ENCODE measurements at regions not wholly inside any gene's neighbourhood (a gene's known extent, or its start where the extent isn't known, plus 50 kb on each side); places are given as distances from the start of the nearest gene placed in this dataset.
A peak's percentile ranks its signal among the peaks of the same experiment; 100 is the strongest.

- no peak for DNase-seq (ENCODE audit: low spot score)
Measured at GRCh38 chr4:124529131-124529530, 183.4 kb downstream of the ANKRD50 start.

GRCh38 chr4:124530464-124531077 is 182.0 kb downstream of the ANKRD50 start:
- peak; percentile 3 for DNase-seq (ENCODE audit: low spot score)

- no peak for DNase-seq (ENCODE audit: low spot score)
Measured at GRCh38 chr4:124534131-124534530, 178.4 kb downstream of the ANKRD50 start.

- no peak for DNase-seq (ENCODE audit: low spot score)
Measured at GRCh38 chr4:124535003-124535402, 177.5 kb downstream of the ANKRD50 start.

GRCh38 chr4:124536946-124537345 is 175.6 kb downstream of the ANKRD50 start:
- no peak for DNase-seq (ENCODE audit: low spot score)

DNA sequence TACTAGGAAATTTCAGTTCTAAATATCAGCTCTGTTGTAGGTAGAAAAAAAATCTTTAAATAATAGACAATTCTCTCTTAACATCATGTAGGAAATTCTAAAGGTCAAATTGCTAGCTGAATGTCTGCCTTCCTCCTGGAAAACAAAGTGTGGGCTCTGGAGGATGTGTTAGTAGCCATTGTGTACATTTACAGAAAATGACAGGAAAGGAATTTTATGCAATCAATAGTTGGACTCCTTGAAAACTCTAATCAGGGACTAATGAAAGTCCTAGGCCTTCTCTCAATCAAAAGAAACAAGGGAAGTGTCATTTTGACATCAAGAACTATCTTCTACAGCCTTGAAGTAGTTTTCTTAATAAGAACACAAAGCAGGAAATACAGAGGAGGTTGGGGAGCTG is 174.6 kb downstream of the ANKRD50 start:
- no peak for DNase-seq (ENCODE audit: low spot score)

- no peak for DNase-seq (ENCODE audit: low spot score)
Measured at GRCh38 chr4:124540014-124540413, 172.5 kb downstream of the ANKRD50 start.

DNA sequence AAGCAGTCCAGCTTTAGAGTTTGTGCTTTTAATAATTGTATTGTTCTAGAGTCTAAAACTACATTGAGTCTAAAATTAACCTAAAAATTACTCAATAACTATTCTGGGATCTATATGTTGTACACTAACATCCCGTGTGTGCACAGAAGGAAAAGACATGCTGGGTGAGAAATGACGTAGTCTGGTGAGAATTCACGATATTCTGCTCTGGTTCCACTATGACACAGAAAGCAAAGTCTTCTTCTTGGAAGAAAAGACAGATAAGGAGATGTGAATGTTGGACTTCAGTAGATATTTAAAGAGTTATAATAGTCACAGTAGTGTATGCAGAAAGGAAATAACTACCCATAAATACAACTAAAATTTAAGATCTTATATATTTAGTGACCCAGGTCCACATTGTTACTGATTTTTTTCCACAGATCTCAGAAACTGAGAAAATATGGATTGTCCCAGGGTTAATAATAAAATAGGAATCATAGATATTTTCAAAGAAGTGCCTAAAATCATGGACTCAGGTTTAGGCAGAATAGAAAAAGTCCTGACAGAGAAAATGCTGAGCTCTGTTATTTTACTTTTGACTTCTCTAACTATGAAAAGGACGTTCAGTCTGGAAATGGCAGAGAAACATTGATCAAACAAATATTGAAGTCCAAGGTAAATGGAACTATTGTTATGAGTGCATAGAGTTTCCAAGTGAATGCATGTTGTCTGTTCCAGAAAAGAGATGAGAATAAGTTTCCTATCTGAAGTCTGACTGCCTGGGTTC is 170.7 kb downstream of the ANKRD50 start:
- no peak for DNase-seq (ENCODE audit: low spot score)

DNA sequence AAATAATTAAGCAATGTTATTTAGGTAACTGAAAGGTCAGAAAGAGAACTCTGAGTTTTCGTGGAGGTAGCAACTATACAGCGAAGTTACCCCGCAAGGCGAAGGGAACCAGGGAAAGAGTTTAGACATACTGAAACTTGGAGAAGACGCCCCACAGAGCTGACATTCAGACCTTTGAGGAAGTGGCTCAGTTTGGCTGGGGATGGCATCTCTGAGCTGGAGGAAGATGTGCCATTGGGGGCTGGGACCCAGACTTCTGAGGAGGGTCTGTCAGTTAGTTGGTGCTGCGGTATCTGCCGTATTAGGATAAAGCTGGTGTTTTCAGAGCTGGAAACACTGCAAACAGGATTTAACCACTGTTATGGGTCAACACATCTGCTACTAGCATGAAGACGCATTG is 156.6 kb downstream of the ANKRD50 start:
- DNase-seq (ENCODE audit: low spot score): no peak

DNA sequence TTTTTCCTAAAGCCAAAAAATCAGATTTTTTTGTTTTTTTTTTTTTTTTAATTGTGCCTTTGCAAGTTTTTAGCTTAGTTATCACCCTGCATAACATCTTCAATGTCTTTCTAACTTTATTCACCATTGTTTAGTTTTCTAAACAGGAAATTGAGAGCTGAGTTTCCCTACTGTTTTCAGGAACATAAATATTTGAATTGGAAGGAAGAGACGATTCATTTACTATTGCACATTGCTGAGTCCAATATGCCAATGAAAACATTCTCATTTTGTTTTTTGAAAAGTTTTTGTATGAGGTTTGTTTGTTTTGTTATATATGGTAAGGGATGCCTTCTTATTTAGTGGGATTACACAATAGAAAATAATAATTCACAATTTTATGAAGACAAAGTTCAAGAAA is 148.4 kb downstream of the ANKRD50 start:
- no peak for DNase-seq (ENCODE audit: low spot score)

DNA sequence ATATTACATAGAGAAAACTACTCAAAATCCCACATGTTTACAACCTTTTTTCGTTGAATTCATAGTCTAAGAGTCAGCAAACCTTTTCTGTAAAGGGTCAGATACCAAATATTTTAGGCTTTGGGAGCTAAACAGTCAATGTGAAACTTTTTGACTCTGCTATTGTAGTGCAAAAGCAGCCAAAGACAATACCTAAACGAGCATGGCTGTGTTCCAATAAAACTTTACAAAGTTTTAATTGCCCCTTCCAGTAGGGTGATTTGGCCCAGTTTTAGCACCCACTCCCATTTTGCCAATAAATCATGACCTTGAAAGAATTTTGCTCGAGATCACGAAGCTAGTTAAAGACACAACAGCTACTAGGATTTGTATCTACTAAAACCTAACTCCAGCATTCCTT is 147.2 kb downstream of the ANKRD50 start:
- no peak for DNase-seq (ENCODE audit: low spot score)

DNA sequence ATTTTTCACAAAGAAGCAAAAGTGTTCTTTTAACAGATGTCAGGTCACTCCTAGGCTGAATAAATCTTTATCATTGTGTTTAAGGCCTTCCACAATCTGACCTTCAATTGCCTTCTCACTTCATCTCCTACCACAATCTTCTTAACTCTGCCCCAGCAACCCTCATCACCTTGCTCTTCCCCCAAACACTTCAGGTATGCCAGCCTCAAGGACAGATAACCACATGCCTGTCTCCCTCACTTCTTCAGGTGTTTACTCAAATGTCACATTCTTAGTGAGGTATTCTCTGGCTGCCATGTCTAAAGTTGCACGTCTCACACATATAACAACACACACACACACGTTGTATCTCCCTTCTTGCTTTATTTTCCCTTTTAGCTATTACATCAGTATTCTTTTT is 146.5 kb downstream of the ANKRD50 start:
- DNase-seq (ENCODE audit: low spot score): no peak

DNA sequence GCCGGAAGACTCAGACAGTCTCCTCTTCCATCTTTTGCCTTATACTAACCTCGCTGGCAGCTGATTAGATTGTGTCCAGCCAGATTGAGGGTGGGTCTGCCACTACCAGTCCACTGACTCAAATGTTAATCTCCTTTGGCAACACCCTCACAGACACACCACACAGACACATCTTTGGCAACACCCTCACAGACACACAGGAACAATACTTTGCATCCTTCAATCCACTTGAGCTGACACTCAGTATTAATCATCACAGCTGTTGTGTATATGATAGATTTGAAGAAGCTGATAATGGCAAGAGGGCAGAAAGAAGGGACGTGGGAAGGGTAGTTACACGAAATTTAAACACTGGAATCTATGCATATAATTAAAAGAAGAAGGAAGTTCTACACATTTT is 139.5 kb downstream of the ANKRD50 start:
- DNase-seq (ENCODE audit: low spot score): no peak

- no peak for DNase-seq (ENCODE audit: low spot score)
Measured at GRCh38 chr4:124579896-124580295, 132.6 kb downstream of the ANKRD50 start.

DNA sequence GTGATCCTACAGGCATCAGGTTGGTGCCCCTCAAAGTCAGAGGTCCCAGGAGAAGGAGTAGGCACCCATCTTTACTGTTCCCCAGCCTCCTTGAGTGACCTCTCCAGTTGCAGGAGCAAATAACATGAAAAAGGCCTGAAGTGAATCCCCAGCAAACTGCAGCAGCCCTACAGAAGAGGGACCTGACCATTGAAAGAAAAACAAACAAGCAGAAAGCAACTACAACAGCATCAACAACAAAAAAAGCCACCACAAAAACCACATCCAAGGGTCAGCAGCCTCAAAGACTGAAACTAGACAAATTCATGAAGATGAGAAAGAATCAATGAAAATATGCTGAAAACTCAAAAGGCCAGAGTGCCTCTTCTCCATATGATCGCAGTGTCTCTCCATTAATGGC is 128.7 kb downstream of the ANKRD50 start:
- no peak for DNase-seq (ENCODE audit: low spot score)

GRCh38 chr4:124589786-124590185 is 122.7 kb downstream of the ANKRD50 start:
- no peak for DNase-seq (ENCODE audit: low spot score)

- DNase-seq (ENCODE audit: low spot score): no peak
Measured at GRCh38 chr4:124590480-124590879, 122.1 kb downstream of the ANKRD50 start.

- DNase-seq (ENCODE audit: low spot score): no peak
Measured at GRCh38 chr4:124591637-124592036, 120.9 kb downstream of the ANKRD50 start.

- no peak for DNase-seq (ENCODE audit: low spot score)
Measured at GRCh38 chr4:124593494-124593893, 119.0 kb downstream of the ANKRD50 start.

DNA sequence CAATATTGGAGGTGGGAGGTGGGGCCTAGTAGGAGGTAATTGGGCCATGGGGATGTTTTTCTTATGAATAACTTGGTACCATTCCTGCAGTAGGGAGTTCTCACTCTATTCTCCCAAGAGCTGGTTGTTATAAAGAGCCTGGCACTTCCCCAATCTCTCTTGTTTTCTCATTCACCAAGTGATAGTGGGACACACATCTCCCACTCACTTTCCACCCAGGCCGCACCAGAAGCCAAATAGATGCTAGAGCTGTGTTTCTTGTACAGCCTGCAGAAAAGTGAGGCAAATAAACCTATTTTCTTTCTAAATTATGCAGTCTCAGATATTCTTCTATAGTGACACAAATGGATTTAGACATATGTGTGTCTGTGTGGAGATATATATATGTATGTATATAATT is 117.6 kb downstream of the ANKRD50 start:
- no peak for DNase-seq (ENCODE audit: low spot score)

DNA sequence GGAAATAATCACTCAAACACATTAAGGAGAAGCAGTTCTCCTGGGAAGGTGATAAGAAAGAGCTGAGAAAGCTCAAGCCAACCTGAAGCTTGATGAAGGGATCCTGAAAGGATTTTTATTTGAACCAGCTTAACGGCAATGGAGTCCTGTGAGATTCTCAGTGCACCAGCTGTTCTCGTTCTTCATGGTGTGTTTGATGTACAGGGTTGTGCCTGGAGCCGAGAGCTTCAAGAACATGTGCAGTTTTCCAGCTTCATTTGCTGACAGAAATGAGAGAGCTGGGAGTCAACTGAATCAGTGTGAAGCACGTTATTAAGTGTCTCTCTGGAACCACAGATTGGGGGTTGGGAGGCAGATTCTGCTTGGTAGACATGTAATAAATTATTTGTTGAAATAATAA is 115.7 kb downstream of the ANKRD50 start:
- DNase-seq (ENCODE audit: low spot score): no peak

DNA sequence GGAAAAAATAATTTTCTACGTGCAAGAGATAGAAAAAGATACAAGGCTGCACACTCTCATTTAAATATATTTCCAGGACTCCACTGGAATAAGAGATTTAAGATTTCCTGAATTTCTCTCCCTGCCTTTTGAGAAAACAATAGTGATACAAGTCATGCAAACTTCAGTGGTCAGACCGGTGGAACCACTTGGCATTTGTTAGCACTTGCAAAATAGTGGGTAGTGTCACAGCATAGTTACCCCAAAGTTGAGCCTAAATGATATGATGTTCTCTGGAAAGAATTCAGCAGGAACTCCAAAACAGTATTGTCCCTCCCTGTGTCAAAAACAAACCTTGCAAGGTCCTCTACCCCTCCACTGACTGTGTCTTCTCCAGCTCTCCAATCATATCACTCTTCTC is 102.3 kb downstream of the ANKRD50 start:
- no peak for DNase-seq (ENCODE audit: low spot score)

All from HuH-7.5 (cell line).